Body of pancreas (tissue), 4 donors: ENCODE measurements at regions not wholly inside any gene's neighbourhood (a gene's known extent, or its start where the extent isn't known, plus 50 kb on each side); places are given as distances from the start of the nearest gene placed in this dataset.
A peak's percentile ranks its signal among the peaks of the same experiment; 100 is the strongest.

Experiments used
- CTCF ChIP-seq, 7 experiments: fragments of 450-650 bp in 4 of 7; fragments of 200-600 bp in 3 of 7; sonication (generic) in 3 of 7; IDR thresholded peaks; one replicate each; pipeline ENCODE4 v1.5.1; 2016 to 2019; ENCODE audit warnings: antibody characterized with exemption in 7 of 7
- POLR2A ChIP-seq, 3 donors: fragments of 450-650 bp; IDR thresholded peaks; one replicate each; pipeline ENCODE4 v1.6.1; 2016; ENCODE audit warnings: antibody characterized with exemption in 3 of 3, mild to moderate bottlenecking in 2 of 3

- peak in 1 of 7 experiments; percentile 6 for TF ChIP-seq CTCF (IDR thresholded peaks at IDR 0.05)
- no peak for TF ChIP-seq POLR2A (IDR thresholded peaks at IDR 0.05)
Observed at GRCh38 chr4:184282251-184282713, 64.6 kb upstream of the ENPP6 start.
